A549 (cell line): ENCODE measurements at regions not wholly inside any gene's neighbourhood (a gene's known extent, or its start where the extent isn't known, plus 50 kb on each side); places are given as distances from the start of the nearest gene placed in this dataset.

Source experiments
- ATAC-seq, 2 experiments: fragments of 200-7000 bp in 1 of 2; fragments of >200 bp in 1 of 2; cut with Nextera tagmentation in 1 of 2; cut with Tn5 transposase in 1 of 2; 3 replicates each; pipeline versions ENCODE4 v1.8.0 to v1.9.1; 2018 to 2020; ENCODE audit warnings: mild to moderate bottlenecking in 1 of 2, moderate library complexity in 1 of 2
- CTCF ChIA-PET: fragments of 300-600 bp; sonication (Branson Sonifier 250); formaldehyde crosslinking; extraction: SDS; loops from one replicate; lab custom pipeline; 2021; ENCODE audit warnings: antibody characterized with exemption, inconsistent platforms; lab: Yijun Ruan, JAX
- POLR2A ChIA-PET: fragments of 350-600 bp; formaldehyde crosslinking; extraction: SDS; loops from one replicate; lab custom pipeline; 2021; ENCODE audit warnings: antibody characterized with exemption, inconsistent platforms; lab: Yijun Ruan, JAX
- DNase-seq, 2 experiments: peaks; one replicate each; pipeline versions ENCODE4 v3.0.0 to v3.0.0-alpha.2; 2011 to 2016; ENCODE audit warnings: low read depth in 1 of 2, low spot score in 1 of 2
- FAIRE-seq: peaks from 2 replicates; lab custom pipeline; 2011; peaks lifted over from hg19 to GRCh38; lab: Jason Lieb, UNC
- H3K27ac ChIP-seq, 2 experiments: fragments of >200 bp; sonication (Bioruptor Twin); formaldehyde crosslinking; 3 replicates each; pipeline ENCODE4 v1.5.1; 2016 to 2017
- H3K4me1 ChIP-seq: fragments of >200 bp; sonication (Bioruptor Twin); formaldehyde crosslinking; 3 replicates; pipeline ENCODE4 v1.6.1; 2016
- H3K4me2 ChIP-seq: fragments of >200 bp; sonication (Bioruptor Twin); formaldehyde crosslinking; 3 replicates; pipeline ENCODE4 v1.6.1; 2016
- H3K4me3 ChIP-seq: fragments of >200 bp; sonication (Bioruptor Twin); formaldehyde crosslinking; 3 replicates; pipeline ENCODE4 v1.5.1; 2016
- H3K9me3 ChIP-seq: fragments of >200 bp; sonication (Bioruptor Twin); formaldehyde crosslinking; 3 replicates; pipeline ENCODE4 v1.6.1; 2016
- ESRRA ChIP-seq: fragments of 150-350 bp; IDR thresholded peaks from 2 replicates; pipeline ENCODE4 v1.6.1; 2014; ENCODE audit warnings: mild to moderate bottlenecking, low read length, borderline replicate concordance
- FOSB ChIP-seq: fragments of 250-450 bp; sonication (Bioruptor Pico); IDR thresholded peaks from 2 replicates; pipeline ENCODE4 v1.5.0; 2020; ENCODE audit warnings: mild to moderate bottlenecking, moderate library complexity
- FOSL2 ChIP-seq, 2 experiments: fragments of 450-650 bp in 1 of 2; fragments of >200 bp in 1 of 2; sonication (Bioruptor Twin) in 1 of 2; formaldehyde crosslinking; IDR thresholded peaks; 2 replicates each; pipeline versions ENCODE4 v1.5.0 to v1.6.1; 2016 to 2020; ENCODE audit warnings: mild to moderate bottlenecking in 1 of 2, moderate library complexity in 1 of 2
- FOXS1 ChIP-seq: fragments of 250-450 bp; sonication (Bioruptor Pico); IDR thresholded peaks from 2 replicates; pipeline ENCODE4 v1.5.0; 2020; ENCODE audit warnings: mild to moderate bottlenecking, moderate library complexity
- HDAC2 ChIP-seq: fragments of 200-600 bp; sonication (generic); IDR thresholded peaks from 2 replicates; pipeline ENCODE4 v1.6.1; 2016
- HEYL ChIP-seq: fragments of 250-450 bp; sonication (Bioruptor Pico); IDR thresholded peaks from 2 replicates; pipeline ENCODE4 v1.8.0; 2021; ENCODE audit warnings: mild to moderate bottlenecking, moderate library complexity
- HOXB13 ChIP-seq: fragments of 250-450 bp; sonication (Bioruptor Pico); IDR thresholded peaks from 2 replicates; pipeline ENCODE4 v1.5.0; 2020; ENCODE audit warnings: low read depth, mild to moderate bottlenecking, moderate library complexity
- JUNB ChIP-seq: fragments of >200 bp; sonication (Bioruptor Twin); formaldehyde crosslinking; IDR thresholded peaks from 2 replicates; pipeline ENCODE4 v1.6.1; 2016
- KDM1A ChIP-seq: fragments of 200-600 bp; sonication (generic); IDR thresholded peaks from 2 replicates; pipeline ENCODE4 v1.6.1; 2016; ENCODE audit warnings: low read depth, mild to moderate bottlenecking
- KDM5A ChIP-seq: fragments of 200-600 bp; sonication (generic); IDR thresholded peaks from 2 replicates; pipeline ENCODE4 v1.6.1; 2016; ENCODE audit warnings: antibody characterized with exemption, mild to moderate bottlenecking
- MAFK ChIP-seq: fragments of 450-650 bp; IDR thresholded peaks from 2 replicates; pipeline ENCODE4 v1.6.1; 2014; ENCODE audit not compliant: partially characterized antibody
- MAZ ChIP-seq: fragments of 150-350 bp; IDR thresholded peaks from 2 replicates; pipeline ENCODE4 v1.6.1; 2014; ENCODE audit warnings: antibody characterized with exemption, low read depth, low read length, borderline replicate concordance
- MYC ChIP-seq: IDR thresholded peaks from 2 replicates; pipeline ENCODE4 v1.6.1; 2012; ENCODE audit warnings: mild to moderate bottlenecking, inconsistent platforms, low read length, improper control_type of control experiment, borderline replicate concordance
- PHF8 ChIP-seq: fragments of 200-600 bp; sonication (generic); IDR thresholded peaks from 2 replicates; pipeline ENCODE4 v1.6.1; 2016; ENCODE audit warnings: low read depth, mild to moderate bottlenecking, antibody characterized with exemption, moderate library complexity, borderline replicate concordance
- POLR2A ChIP-seq: IDR thresholded peaks from 2 replicates; pipeline ENCODE4 v1.6.1; 2012; ENCODE audit warnings: mild to moderate bottlenecking, low read length
- RAD21 ChIP-seq, 2 experiments: fragments of >200 bp in 1 of 2; sonication (Bioruptor Twin) in 1 of 2; formaldehyde crosslinking in 1 of 2; IDR thresholded peaks in 1 of 2; conservative IDR thresholded peaks in 1 of 2; 2 replicates in 1 of 2; 3 replicates in 1 of 2; pipeline ENCODE4 v1.6.1; 2012 to 2018; ENCODE audit warnings: inconsistent platforms in 1 of 2
- RCOR1 ChIP-seq: fragments of 150-350 bp; IDR thresholded peaks from 2 replicates; pipeline ENCODE4 v1.6.1; 2014; ENCODE audit warnings: antibody characterized with exemption, low read length, low read depth
- SMC3 ChIP-seq: fragments of >200 bp; sonication (Bioruptor Twin); formaldehyde crosslinking; IDR thresholded peaks from 3 replicates; pipeline ENCODE4 v1.6.1; 2018; ENCODE audit warnings: inconsistent platforms
- TFCP2L1 ChIP-seq: fragments of 250-450 bp; sonication (Bioruptor Pico); IDR thresholded peaks from 2 replicates; pipeline ENCODE4 v1.5.0; 2021; ENCODE audit warnings: mild to moderate bottlenecking
- ZSCAN20 ChIP-seq: fragments of 250-450 bp; sonication (Bioruptor Pico); IDR thresholded peaks from 2 replicates; pipeline ENCODE4 v1.8.0; 2022; ENCODE audit warnings: mild to moderate bottlenecking, moderate library complexity
- WGBS: methylation state at CpG from one replicate; pipeline ENCODE4 v1.1.6; 2017; ENCODE audit errors: missing lambda C conversion rate; 5-methylcytosine and 5-hydroxymethylcytosine counted together
- TF ChIP-seq, protein P1 (sequence below): IDR thresholded peaks from 2 replicates; pipeline ENCODE4 v1.6.1; 2012
- TF ChIP-seq, protein P2 (sequence below): fragments of 250-450 bp; sonication (Bioruptor Pico); IDR thresholded peaks from 2 replicates; pipeline ENCODE4 v1.5.0; 2021; ENCODE audit warnings: mild to moderate bottlenecking, moderate library complexity, borderline replicate concordance
- TF ChIP-seq, protein P3 (sequence below): fragments of >200 bp; sonication (Bioruptor Twin); formaldehyde crosslinking; IDR thresholded peaks from 2 replicates; pipeline ENCODE4 v1.6.1; 2016
- TF ChIP-seq, protein P4 (sequence below): IDR thresholded peaks from 2 replicates; pipeline ENCODE4 v1.6.1; 2012

DNA sequence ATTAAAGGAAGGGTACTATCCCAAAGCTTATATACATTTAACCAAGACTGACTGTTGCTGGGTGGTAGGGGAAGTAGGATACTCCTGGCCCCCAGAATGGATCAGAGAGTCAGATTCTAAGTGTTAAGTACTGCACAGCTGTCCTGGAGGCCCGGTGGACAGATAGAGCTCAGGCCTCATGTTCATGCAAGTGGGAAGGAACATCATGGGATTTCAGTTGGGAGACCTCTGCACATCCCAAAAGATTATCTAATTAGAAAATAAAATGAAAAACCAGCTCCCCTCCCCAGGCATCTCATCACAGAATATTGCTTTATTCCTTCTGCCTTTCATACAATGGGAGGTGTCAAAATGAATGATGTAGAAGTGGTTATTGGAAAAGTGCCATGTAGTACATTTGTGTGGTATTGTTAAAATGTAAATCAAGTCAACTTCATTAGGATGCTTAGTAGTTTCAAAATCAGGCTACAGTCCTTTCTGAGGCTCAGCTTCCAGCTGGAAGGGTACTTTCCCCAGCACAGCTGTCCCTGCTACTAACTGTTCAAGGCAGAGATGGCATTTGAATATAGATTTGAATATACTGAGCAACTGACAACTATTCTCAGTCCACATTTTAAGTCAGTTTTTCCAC, 82.9 kb downstream of the SLC35B3 start:
- FAIRE-seq: no peak
- CTCF ChIA-PET: interaction anchor here (0.7 kb wide), 1 partner anchor 1359 kb away, joined by 3 read pairs; no protein-coding TSS in a partner anchor
- Histone ChIP-seq H3K9me3 (no peaks in the 10 kb centered on the region), H3K4me3 (no peak overlapping the region), H3K27ac (no peak overlapping the region), H3K4me1 (no peaks in the 10 kb centered on the region), H3K4me2 (no peak overlapping the region)
- DNase-seq: no peak
- TF ChIP-seq ZSCAN20 (CRISPR knock-in tag) (no peak), KDM5A (no peak), KDM1A (no peak), MYC (no peak)
- TF ChIP-seq, protein P1, sequence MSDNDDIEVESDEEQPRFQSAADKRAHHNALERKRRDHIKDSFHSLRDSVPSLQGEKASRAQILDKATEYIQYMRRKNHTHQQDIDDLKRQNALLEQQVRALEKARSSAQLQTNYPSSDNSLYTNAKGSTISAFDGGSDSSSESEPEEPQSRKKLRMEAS: no peak
- TF ChIP-seq, protein P2, sequence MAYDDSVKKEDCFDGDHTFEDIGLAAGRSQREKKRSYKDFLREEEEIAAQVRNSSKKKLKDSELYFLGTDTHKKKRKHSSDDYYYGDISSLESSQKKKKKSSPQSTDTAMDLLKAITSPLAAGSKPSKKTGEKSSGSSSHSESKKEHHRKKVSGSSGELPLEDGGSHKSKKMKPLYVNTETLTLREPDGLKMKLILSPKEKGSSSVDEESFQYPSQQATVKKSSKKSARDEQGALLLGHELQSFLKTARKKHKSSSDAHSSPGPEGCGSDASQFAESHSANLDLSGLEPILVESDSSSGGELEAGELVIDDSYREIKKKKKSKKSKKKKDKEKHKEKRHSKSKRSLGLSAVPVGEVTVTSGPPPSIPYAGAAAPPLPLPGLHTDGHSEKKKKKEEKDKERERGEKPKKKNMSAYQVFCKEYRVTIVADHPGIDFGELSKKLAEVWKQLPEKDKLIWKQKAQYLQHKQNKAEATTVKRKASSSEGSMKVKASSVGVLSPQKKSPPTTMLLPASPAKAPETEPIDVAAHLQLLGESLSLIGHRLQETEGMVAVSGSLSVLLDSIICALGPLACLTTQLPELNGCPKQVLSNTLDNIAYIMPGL: no peak
- ATAC-seq: no peak
- WGBS: 17% methylated on average over 1 of the region's 1 CpG
- POLR2A ChIA-PET: no interaction called here

DNA sequence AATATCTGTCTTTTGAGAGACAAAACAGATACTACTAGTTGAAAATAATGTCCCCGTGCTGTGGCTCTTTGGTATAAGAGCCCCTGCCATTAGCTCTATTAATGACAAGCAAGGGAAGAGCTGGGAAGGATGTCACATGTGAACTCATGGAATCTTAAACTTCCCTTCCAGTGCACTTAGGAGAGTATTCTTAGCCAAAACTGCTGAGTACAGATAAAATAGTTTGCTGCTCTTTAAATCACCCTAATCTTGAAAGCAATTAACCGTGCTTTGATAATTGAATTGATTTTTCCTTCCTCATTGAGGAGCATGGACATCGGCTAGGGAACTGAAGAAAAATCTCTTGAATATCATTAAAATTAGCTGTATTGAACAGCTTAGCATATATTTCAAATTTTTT, 91.7 kb downstream of the SLC35B3 start:
- no peak for DNase-seq
- FAIRE-seq: no peak
- H3K4me3 ChIP-seq: no peak overlapping the region
- no peaks in the 10 kb centered on the region for H3K4me1 ChIP-seq
- TF ChIP-seq MAFK (peak; percentile 12), HDAC2 (no peak)
- TF ChIP-seq, all 56 proteins: peak for 1
- ATAC-seq: no peak
- Histone ChIP-seq H3K4me2 (no peak overlapping the region), H3K27ac (no peak overlapping the region), H3K9me3 (no peaks in the 10 kb centered on the region)
- POLR2A ChIA-PET: no interaction called here
- CTCF ChIA-PET: interaction anchor here (0.7 kb wide), 1 partner anchor 331 kb away, joined by 3 read pairs; no protein-coding TSS in a partner anchor
- 18% methylated on average over 3 of the region's 3 CpGs for WGBS

DNA sequence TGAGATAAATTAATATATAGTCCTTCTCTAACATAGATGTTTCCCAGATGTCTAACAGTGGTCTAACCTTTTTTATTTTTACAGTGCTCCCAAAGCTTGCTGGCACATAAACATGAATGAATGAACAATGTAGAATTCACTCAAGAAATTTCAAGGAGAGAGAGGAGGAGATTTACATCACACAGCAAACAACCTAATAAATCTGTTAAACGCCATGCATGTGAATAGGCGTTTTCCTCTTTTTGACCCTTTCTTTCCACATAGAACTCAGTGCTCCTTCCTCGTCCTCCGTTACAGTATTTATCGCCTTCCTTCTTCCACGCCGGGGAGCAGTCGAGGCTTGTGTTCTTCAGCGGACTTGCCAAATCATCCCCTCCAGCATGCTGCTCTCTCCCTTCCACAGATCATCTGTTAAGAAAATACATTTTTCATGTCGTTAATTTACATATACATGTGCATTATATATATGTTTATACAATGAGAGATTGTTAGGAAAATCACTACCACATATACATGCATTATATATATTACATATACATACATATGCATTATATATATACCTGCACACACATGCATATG, 93.0 kb downstream of the SLC35B3 start:
- no peak for ATAC-seq
- no peak for DNase-seq
- ChIA-PET POLR2A (no interaction called here), CTCF (no interaction called here)
- no peak for FAIRE-seq
- H3K4me3 ChIP-seq: no peak overlapping the region
- no peak for TF ChIP-seq PHF8
- TF ChIP-seq FOXS1 (CRISPR knock-in tag): no peak
- TF ChIP-seq, protein P3, sequence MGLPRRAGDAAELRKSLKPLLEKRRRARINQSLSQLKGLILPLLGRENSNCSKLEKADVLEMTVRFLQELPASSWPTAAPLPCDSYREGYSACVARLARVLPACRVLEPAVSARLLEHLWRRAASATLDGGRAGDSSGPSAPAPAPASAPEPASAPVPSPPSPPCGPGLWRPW: no peak
- TF ChIP-seq RAD21 (conservative IDR thresholded peaks at IDR 0.05 in 1 of 2, IDR thresholded peaks at IDR 0.05 in 1 of 2): no peak
- TF ChIP-seq POLR2A: no peak
- TF ChIP-seq TFCP2L1 (CRISPR knock-in tag): no peak
- H3K4me2 ChIP-seq: no peak overlapping the region
- WGBS: 54% methylated on average over 10 of the region's 10 CpGs
- no peaks in the 10 kb centered on the region for H3K4me1 ChIP-seq
- no peaks in the 10 kb centered on the region for H3K9me3 ChIP-seq
- no peak overlapping the region for H3K27ac ChIP-seq

DNA sequence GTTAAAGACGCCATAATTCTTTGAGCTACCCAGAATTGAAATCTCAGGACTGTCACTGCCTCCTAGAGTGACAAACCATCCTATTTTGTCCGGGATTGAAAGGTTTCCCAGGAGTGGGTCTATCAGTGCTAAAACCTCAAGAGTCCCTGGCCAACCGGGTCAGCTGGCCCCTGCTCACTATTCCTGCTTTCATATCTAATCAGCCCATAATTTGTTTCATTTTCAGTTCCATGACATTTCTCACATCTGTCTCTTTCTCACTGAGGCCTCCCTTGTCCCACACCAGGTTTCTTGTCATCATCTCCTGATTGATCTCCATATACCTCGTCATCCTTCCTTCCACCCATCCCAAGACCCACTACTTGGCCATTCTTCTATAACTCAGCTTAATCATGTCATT, 98.2 kb downstream of the SLC35B3 start:
- CTCF ChIA-PET: no interaction called here
- no peak overlapping the region for H3K27ac ChIP-seq
- DNase-seq (no peak), FAIRE-seq (no peak), ATAC-seq (no peak)
- H3K4me2 ChIP-seq: no peak overlapping the region
- no peaks in the 10 kb centered on the region for H3K9me3 ChIP-seq
- H3K4me3 ChIP-seq: no peak overlapping the region
- WGBS: 36% methylated on average over 4 of the region's 4 CpGs
- H3K4me1 ChIP-seq: 0 out of 3 replicates have a peak, but pooled peaks cover 4% of the 10 kb centered on the region
- POLR2A ChIA-PET: no interaction called here
- TF ChIP-seq HEYL (CRISPR knock-in tag) (no peak), RCOR1 (no peak), ESRRA (no peak), FOSL2 (IDR thresholded peaks at IDR 0.05) (no peak), FOSL2 (CRISPR knock-in tag; IDR thresholded peaks at IDR 0.05) (no peak), FOSB (CRISPR knock-in tag) (no peak), JUNB (no peak), PHF8 (no peak), MAZ (no peak), MAFK (no peak), HOXB13 (CRISPR knock-in tag) (no peak), SMC3 (no peak)
- TF ChIP-seq, protein P4, sequence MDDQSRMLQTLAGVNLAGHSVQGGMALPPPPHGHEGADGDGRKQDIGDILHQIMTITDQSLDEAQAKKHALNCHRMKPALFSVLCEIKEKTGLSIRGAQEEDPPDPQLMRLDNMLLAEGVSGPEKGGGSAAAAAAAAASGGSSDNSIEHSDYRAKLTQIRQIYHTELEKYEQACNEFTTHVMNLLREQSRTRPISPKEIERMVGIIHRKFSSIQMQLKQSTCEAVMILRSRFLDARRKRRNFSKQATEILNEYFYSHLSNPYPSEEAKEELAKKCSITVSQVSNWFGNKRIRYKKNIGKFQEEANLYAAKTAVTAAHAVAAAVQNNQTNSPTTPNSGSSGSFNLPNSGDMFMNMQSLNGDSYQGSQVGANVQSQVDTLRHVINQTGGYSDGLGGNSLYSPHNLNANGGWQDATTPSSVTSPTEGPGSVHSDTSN: no peak
